Stimulated activated CD4-positive, alpha-beta T cell treated with anti-CD3 and anti-CD28 coated beads, Interleukin-4, amount 100 ng/mL, for 4 hours (primary cell): ENCODE measurements at regions not wholly inside any gene's neighbourhood (a gene's known extent, or its start where the extent isn't known, plus 50 kb on each side); places are given as distances from the start of the nearest gene placed in this dataset.
"Not testable (repeated sequence)": the region's sequence is repeated elsewhere in the genome, so short reads cannot be mapped to it uniquely, and the experiment has no call there.

Experiments used
- DNase-seq, 2 experiments: peaks; one replicate each; pipeline ENCODE4 v3.0.0-alpha.2; 2020

DNA sequence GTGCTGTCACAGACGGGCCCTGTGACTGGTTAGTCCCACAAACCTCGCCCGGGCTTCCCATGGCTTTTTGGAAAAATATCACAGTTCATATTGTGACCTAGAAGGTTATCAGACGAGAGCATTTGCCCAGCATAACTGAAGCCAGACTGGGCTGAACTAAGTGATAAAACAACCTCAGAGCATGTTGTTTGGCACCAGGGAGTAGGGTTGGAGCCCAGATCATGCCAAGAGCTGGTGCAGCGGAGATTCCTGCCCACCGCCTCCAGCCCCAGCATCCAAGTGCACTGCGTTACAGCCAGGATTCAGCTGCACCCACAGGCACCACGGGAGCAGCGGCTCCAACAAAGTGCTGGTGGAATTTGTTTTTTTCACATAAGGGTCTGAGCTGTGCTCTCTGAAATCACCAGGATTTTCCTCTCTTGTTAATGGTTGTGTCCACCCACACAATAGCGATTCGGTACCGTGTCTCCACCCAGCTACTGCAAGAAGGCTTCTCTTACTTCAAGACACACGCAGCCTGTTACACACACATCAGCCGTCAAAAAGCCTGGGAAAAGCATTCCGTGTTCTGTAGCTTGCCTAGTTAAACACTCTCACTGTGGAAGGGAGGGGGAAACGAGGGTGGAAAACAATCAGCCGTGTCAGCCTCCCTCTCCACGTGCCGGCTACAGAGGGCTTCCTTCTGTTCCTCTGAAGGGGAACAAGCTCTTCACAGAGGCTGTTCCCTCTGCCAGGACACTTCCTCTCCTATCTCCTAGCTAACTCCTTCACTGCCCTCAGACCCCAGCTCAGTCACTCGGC, 273.8 kb downstream of the C16orf95 start:
- DNase-seq: no peak

DNA sequence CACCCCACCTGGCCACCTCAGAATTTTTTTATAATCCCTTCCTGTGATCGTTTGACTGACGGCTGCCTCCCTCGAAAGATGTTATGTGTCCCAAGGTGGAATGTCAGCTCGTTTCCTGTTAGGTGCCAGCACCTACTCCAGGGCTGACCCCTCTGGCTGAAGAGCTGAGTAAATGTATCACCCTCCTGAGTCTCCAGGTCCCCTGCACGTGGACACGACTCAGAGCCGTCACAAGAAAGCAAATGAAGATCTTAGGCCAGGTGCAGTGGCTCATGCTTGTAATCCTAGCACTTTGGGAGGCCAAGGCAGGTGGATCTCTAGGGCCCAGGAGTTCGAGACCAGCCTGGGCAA, 273.2 kb downstream of the C16orf95 start:
- DNase-seq: no peak

DNA sequence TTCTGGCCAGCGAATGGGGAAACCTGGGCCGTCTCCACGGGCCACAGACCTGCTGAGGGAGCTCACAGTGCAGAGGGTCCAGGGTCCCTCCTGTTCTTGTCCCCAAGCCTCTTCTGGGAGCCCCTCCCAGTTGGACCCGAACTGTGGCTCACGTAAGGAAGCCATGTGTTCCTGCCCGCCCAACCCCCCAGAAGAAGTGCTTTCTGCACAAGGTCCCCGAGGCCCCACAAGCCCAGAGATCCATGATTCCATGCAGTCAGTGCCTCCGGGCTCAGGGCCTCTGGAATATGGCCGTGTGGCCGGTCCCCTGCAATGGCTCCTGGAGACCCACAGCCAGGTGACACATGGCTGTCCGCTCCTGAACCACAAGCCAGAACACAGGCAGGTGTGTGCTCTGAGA, 272.4 kb downstream of the C16orf95 start:
- DNase-seq: no peak

DNA sequence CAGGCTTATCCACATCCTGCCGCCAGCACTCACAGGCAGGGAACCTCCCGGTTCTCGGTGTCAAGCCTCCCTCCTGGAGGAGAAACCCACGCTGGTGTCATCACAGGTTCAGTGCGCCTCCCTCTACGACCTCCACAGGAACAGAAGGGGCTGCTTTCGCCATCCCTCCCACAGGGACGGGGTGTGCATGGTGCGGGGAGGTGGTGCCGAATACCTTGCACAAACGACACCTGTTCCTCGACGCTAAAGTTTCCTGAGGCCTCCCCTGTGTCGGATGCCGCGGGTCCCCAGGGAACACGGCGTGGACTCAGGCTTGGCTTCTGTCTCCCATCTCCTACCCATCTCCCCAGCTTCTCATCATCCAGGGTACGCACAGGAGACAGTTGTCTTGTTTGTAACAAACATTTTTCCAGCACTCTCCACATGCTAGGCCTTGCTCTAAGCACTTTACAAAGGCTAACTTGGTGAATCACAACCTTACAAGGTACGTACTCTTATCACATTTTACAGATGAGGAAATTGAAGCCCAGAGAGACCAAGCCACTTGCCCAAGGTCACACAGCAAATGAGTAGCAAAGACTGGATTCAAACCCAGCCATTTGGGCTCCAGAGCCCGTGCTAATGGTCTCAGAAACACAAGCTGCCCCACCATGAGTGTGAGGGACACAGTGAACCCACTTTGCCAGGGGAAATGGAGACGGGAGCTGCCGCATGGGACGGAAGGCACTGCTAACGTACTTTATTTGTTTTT, 271.6 kb downstream of the C16orf95 start:
- DNase-seq: no peak

DNA sequence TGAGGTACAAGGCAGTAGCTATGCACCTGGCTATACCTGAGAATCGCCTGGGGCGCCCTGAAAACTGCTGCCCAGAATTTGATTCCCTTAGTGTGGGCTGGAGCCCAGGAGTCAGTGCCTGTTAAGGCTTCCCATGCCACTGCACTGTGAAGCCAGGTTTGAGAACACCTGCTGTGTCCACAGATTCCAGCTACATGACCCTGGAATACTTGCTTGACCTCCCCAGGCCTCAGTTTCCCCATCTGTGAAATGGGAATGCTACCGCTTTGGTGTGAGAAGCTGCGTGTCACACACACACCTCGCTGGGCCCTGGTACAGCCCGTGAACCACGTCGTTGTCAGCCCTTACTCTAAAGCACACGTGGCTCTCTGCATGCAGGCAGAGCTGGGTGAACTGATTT, 271.0 kb downstream of the C16orf95 start:
- DNase-seq: no peak

DNA sequence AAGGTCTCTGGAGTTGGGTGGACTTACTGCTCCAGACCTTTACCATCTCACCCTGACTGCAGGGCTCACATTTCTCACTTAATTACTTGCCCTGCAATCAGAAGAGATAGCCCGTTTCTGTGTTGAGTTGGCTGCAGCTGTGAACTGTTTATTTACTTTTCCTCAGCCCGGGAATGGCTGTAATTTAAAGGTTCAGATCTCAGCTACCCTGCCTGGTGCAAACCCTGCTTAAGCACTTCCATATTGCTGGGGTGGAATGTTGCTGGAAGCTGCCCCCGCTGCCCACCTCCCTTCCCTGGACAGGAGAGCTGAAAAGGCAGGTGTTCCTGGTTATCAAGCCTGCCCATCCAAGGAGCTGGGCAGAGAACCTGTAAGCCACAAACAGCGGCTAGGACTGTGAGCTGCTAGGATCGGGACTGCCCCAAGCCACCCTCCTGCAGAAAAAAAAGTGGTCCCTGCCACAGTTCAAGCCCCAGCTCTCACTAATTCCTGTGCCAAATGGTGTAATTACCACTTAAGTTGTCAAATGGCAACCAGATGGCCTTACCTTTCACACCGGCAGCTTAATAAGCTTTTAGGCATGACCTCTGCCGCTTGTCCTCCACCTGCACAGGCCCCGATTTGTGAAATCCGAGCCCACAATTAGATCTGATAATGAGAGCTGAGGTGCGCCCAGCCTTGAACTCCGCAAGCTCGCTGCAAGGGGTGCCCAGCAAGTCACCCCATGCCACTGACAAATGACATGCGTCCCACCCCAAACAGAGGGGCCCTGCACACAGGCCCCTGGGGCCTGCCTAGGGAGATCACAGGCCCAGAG, 269.8 kb downstream of the C16orf95 start:
- DNase-seq: no peak

DNA sequence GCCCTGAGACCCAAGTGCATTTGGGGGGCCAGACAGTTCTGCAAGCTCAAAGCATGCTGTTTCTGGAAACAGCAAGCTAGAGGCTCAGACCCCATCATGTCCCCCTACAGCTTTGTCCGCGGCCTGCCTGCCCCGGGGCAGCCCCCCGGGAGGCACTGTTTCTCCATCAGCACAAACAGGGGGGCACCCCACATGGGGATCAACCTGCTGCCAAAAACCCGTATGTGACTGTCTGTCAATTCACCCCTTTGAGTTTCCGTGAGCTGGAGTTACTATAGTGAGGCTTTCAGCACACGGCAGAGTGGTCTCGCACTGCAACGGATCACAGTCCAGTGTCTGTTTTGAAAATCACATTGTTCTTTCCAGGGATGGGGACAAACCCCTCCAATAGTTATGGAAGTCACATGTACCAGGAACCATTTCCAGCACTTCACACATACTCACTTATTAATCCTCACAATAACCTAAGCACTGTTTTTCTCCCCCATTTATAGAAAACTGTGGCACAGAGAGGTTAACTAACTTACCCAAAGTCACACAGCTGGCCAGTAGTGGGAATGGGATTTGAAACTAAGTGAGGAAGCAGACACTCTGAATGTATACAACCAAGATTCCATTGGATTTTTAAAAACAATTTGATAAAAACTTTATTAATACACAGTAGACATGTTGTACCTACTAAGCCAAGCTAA, 269.0 kb downstream of the C16orf95 start:
- DNase-seq: no peak

DNA sequence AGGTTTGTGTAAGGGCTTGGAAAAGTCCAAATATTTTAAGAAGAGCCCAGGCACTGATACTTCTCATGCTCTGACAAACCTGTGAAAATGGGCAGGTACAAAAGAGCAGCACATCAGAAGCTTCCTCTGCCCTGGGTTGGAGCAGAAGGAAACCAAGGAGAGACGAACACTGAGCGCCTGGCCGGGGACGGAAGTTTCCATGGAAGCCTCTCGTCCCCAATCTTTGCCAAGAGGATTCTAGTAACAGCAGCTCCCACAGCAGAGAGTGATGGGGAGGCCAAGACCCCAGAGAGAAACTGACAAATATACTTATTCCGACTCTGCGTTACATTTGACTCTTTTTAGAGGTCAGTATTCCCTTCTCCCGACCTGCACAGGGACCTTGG, 268.5 kb downstream of the C16orf95 start:
- DNase-seq: no peak

DNA sequence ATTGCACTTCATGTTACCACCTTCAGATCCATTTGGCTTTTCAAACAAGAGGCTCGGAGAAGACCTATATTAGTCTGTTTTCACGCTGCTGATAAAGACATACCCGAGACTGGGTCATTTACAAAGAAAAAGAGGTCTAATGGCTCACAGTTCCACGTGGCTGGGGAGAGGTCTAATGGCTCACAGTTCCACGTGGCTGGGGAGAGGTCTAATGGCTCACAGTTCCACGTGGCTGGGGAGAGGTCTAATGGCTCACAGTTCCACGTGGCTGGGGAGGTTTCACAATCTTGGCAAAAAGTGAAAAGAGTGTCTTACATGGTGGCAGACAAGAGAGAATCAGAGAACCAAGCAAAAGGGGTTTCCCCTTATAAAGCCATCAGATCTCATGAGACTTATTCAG, 268.0 kb downstream of the C16orf95 start:
- DNase-seq: not testable (repeated sequence)

DNA sequence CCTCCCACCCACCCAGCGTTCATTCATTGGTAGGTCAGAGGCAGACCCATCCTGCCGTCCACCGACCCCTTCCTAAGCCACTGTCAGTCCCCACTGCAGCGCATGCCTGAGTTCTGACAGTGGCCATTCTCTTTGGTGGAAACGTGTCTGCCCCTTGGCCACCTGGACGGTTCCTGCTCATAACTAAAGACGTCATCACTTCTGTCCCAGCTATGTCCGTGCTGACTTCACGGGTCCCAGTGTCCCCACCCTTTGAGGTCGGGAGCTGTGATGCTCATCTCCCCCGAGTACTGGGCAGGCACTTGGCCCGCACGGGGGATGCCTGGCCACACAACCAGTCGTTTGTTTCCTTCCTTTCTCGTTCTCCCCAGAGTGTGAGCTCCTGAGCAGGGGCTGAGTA, 267.1 kb downstream of the C16orf95 start:
- DNase-seq: no peak

DNA sequence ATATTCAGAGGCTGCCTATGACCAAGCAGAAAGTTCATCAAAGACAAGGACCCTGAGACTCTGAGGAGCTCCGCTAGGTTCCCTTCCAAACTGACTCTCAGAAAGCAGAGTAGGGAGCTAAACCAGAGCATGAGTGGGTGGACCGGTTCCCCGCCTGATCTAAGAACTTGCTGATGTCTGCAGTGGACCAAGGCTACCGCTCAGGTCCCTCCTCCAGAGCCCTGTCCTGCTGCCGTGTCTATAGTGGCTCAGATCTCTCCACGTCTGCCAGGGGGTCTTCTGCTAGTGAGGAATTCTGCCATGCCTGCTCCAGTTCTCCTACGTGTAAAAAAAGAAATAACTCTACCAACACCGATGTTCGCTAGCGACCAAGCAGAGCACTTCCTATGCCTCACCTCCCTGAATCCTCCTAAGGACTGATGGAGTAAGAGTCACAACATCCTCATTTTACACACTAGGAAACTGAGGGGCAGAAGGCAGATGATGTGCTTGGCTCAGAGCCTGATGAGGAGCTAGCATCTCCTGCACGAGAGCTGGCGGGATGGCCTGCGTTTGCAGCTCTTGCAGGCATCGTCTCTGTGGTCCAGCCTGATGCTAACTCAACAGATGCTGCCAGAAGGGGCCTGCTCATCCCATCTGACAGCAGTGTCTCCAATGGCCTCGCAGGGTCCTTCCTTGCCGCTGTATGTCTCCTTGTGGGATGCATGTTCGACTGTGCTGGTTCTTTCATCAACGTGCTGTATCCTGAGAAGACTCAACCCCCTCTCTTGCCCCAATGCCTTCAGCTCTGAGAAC, 265.5 kb downstream of the C16orf95 start:
- DNase-seq: no peak

DNA sequence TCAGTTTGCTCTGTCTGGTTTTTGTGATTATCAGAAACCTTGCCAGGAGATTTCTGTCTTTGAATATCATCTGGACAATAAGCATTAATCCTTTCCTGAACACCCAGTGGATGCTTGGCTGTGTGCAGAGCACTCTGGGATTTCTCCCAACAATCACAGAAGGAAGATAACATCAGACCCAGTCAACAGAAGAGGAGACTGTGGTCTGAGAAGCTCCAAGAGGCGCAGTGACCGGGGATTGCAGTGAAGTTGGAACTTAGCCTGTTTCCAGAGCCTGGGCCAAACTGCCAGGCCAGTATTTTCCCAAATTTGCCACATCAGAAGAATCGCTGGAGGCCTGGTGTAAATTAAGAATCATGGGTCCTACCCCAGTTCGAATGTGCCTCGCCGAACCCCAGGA, 264.7 kb downstream of the C16orf95 start:
- no peak for DNase-seq

DNA sequence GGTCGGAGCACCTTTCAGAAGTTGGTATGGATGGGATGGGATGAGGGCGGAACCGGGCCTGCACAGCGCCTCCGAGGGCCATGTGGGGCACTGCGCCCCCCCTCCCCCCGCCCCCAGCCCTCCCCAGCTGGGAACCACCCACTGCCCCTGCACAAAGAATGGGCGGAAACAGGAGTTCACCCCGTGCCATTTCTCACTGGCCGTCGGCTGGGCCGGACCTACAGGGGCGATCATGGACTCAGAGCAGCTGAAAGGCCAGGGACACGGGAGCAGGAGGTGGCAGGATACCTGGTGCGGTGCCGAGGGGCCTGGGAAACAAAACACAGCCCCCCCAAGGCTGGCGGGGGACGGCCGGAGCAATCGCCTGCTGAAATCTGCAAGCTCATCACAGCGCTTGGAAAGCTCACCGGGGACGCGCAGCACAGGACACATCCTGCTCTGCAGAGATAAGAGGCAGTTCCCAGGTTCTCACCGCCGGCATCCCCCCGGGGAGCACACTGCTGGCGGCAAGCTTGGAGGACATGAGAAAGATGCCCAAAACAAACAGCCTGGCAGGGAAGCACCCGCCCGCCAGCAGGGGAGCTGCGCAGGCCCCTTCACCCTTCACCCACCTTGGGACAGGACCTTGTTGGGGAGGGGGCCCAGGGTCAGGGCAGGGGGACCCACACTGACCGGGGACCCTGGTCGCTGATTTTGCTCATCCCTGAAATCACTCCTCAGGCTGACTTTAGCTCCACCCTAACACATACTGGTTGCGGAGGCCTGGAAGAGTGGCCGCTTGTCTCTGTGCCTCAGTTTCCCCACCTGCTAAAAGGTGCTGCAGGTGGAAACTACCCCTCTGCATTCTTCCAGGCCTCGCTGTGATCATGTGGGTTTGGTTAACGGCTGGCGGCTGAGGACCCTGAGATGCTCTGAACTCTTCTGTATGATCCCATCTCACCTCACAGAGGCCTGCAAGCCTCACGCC, 263.9 kb downstream of the C16orf95 start:
- DNase-seq: no peak

DNA sequence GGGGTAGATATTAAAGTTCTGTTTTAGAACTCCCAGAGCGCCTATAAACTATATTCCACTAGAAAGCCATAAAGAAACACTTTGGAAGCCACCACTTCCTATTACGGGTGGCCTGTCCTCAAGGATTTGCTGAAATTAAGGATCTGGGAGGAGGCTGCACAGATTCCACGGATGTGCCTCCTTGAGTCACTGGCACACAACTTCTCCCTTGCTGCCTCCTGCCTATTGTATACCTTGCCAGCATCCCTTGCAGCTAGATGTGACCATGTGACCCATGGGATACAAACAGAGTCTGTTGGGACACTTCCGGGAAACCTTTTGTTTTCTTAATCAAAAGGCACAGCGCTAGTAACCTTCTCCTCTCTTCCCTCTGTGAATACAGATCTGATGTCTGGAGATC, 263.0 kb downstream of the C16orf95 start:
- no peak for DNase-seq

DNA sequence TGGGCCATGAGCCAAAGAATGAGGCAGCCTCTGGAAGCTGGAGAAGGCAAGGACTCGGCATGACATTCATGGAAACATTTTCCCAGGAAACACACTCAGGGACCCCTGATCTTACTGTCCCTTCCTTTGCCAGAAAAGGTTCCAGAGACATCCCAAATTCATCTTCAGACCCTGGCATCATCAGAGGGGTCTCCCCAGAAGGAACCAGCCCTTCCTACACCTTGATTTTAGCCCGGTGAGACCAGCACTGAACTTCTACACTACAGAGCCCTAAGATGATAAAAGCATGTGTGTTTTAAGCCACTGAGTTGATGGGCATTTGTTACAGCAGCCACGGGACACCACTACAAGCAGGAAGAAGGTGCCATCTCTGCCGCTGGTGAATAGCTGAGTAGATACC, 262.3 kb downstream of the C16orf95 start:
- no peak for DNase-seq

DNA sequence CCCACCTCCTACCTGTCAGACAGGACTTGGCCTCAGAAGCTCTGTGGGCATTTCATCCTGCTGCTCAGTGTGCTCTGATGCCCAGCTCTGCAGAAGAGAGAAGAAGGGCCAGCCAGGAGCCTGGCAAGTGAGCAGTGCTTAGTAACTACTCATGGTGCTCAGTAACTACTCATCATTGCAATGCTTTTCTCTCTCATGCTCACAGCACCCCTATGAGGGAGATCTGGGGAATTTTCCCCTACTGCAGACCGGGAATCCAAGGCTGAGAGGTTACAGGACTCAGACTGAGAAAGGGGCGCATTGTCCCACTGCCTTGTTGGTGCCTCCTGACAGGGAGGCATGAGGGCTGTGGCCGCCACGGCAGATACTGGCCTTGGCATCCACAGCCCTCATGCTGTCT, 261.1 kb downstream of the C16orf95 start:
- DNase-seq: no peak

DNA sequence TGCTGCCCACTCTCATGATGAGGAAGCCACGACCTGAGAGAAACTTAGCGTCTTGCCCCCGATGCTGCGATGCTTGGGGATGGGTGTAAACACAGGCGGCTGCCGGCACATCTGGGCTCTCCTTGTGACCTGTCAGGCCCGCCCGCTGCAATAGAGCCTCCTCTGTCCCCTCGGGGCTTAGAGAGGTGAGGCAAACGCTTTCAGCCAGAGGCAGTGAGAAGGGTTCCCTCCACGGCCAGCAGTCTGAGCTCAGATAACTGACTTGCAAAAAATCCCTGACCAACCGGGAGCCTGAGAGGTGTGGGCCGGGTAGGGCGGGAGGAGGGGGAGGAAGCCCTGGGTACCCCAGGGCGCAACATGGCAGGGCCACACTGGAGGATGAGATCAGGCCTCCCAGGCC, 260.6 kb downstream of the C16orf95 start:
- no peak for DNase-seq

DNA sequence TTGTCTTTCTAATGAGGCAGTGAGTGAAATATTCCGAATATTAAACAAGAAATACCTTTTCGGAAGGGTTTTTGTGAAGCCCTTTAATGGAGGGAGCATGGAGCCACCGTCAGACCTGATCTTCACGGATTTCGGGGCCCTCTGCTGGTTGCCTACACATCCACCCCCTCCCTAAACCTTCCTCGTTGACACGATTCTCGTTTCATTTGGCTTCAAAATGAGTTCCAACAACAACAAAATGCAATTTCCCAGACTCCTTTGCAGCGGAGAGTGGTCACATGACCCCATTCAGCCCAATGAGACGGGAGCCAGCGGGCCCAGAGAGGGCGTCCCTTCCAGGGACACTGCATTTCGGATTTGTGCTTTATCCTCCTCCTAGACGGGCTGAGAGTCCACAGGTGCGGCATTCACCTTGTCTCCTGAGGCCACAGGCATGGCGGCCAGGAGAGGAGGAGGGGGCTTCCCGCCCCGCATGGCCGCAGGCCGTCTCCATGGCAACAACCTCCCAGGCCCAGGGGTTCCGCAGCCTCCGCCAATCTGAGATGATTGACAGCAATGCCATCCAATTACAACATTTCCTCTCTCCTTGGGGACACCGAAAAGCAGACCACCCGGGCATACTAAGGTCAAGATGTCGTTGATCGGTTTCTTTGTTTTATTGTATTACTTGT, 259.8 kb downstream of the C16orf95 start:
- DNase-seq: no peak

DNA sequence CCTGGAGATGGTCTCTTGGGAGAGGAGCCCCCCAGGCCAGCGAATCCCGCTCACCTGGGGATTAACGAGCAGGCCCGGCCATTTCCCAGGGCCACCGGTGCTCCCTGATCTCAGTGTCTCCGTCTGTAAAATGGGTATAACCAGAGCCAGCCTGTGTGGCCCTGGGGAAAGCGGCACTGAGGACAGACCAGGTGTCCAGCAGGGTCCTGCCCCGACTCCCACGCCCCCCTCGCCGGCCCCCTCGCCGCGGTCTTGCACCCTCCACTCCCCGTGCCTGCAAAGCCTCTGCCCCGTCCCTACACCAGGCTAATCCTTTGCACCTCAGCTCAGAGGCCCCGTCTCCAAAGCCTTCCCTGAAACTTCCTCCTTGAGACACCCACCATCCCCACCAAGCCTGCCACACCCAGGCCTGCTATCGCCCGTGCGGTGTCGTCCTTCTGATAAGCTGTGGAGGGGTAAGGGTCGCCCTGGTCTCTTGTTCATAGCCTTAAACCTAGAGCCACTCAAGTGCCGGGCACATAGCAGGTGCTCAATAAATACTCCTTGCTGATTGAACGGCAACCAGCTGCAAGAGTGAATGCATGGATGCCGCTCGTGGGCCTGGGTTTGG, 259.1 kb downstream of the C16orf95 start:
- no peak for DNase-seq

DNA sequence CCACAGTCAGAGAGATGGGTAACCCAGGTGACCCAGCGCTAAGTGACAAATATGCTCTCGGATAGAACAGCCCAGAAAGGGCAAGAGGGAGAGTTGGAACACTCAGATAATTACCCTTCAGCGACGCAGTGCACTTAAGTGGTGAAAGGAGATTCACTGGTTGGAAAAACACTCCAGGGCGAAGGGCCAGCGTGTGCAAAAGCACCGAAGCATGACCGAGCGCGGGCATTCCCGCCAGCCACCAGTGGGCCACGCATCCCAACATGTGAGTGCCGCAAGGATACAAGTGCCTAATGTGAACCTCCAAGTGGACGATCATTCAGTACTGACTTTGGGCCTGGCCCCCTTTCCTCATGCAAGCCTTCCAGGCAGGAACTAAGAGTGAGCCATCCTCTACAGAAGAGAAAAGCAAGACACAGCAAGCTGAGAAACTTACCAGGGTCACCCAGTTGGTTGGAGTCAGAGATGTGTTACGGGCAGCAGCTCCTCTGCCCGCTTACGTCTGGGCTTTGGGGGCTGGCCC, 258.4 kb downstream of the C16orf95 start:
- no peak for DNase-seq
